ENCODE measurements at regions not wholly inside any gene's neighbourhood (a gene's known extent, or its start where the extent isn't known, plus 50 kb on each side); places are given as distances from the start of the nearest gene placed in this dataset.

DNA sequence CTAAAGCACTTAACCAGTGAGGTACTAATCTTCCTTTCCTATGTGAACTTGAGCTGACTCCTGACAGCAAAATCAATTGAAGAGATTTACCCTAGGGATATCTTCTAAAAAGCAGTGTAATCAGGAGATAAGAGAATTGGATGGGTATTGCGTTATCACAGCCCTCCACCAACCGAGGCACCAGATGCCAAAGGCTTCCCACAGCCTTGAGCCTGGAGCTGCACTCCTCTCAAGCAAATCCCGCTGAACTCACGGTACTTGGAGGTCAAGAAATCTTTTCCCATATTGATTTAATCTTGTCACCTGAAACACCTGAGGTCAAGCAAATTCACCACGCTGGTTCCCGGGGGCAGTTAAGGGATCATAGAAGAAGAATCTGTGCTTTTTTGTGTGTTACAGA is 346.8 kb downstream of the TBL1XR1 start:
- 64 to 70% methylated on average over 6 of the region's 6 CpGs for WGBS, 2 donors
- H3K9me3 ChIP-seq = no peaks in the 10 kb centered on the region
- H3K27ac ChIP-seq = no peak overlapping the region
- no peak for DNase-seq
- H3K27me3 ChIP-seq = no peaks in the 10 kb centered on the region
- no peak for TF ChIP-seq CTCF (IDR thresholded peaks at IDR 0.05)
- no peak for TF ChIP-seq POLR2A (IDR thresholded peaks at IDR 0.05)
- no peak overlapping the region for H3K4me3 ChIP-seq (replicated peaks in 1 of 3)
- H3K36me3 ChIP-seq = no peaks in the 10 kb centered on the region
- intact Hi-C loops (cut with DNase I) = no loop called here
- H3K4me1 ChIP-seq = no peaks in the 10 kb centered on the region

DNA sequence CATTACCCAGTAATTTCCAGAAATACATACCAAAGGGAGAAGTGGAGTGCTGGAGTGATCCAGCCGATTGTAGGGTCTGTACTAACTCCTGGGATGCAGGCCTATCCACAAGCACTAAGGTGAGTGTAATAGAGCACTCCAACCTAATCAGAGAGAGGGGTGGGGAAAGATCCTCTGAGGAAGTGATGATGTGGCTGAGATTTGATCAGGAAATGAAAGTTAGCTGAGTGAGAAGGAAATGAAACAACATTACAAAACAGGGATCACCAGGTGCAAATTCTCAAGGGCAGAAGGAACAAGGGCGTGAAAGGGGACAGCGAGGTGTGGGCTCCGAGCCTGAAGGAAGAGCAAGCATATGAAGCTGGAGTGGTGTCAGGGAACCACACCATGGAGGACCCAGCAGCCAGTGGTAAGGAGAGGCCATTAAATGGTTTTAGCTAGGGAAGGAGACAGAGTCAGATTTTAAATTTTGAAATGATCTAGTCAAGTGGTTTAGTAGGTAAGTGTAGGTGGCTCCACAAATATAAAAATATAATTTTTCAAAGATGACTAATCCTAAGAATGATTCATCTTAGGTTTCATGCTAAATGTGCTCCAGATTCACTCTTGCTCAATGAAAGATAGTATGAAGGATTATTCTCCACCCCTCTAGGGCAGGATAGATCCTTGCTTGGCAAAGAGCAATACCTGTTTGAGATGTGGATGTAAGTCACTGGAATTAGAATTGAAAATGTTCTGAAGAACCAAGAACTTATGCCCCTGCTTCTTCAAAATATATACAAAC is 348.7 kb downstream of the TBL1XR1 start:
- intact Hi-C loops (cut with DNase I) = no loop called here
- Histone ChIP-seq H3K27ac (no peak overlapping the region), H3K4me1 (no peaks in the 10 kb centered on the region), H3K27me3 (no peaks in the 10 kb centered on the region), H3K9me3 (no peaks in the 10 kb centered on the region), H3K4me3 (replicated peaks in 1 of 3) (no peak overlapping the region), H3K36me3 (no peaks in the 10 kb centered on the region)
- no peak for TF ChIP-seq CTCF (IDR thresholded peaks at IDR 0.05)
- TF ChIP-seq POLR2A (IDR thresholded peaks at IDR 0.05) = no peak
- no peak for DNase-seq
- WGBS, 2 donors = 64 to 82% methylated on average over 4 of the region's 4 CpGs

- H3K4me3 ChIP-seq (replicated peaks in 1 of 3) = no peak overlapping the region
- intact Hi-C loops (cut with DNase I) = no loop called here
- 60 to 76% methylated on average over 2 of the region's 2 CpGs for WGBS, 2 donors
- H3K4me1 ChIP-seq = no peaks in the 10 kb centered on the region
- H3K9me3 ChIP-seq = no peaks in the 10 kb centered on the region
- no peaks in the 10 kb centered on the region for H3K36me3 ChIP-seq
- TF ChIP-seq CTCF (IDR thresholded peaks at IDR 0.05) (no peak), POLR2A (IDR thresholded peaks at IDR 0.05) (no peak)
- DNase-seq = no peak
- H3K27me3 ChIP-seq = no peaks in the 10 kb centered on the region
- no peak overlapping the region for H3K27ac ChIP-seq
Observed at GRCh38 chr3:176842914-176843313, 354.4 kb downstream of the TBL1XR1 start.

DNA sequence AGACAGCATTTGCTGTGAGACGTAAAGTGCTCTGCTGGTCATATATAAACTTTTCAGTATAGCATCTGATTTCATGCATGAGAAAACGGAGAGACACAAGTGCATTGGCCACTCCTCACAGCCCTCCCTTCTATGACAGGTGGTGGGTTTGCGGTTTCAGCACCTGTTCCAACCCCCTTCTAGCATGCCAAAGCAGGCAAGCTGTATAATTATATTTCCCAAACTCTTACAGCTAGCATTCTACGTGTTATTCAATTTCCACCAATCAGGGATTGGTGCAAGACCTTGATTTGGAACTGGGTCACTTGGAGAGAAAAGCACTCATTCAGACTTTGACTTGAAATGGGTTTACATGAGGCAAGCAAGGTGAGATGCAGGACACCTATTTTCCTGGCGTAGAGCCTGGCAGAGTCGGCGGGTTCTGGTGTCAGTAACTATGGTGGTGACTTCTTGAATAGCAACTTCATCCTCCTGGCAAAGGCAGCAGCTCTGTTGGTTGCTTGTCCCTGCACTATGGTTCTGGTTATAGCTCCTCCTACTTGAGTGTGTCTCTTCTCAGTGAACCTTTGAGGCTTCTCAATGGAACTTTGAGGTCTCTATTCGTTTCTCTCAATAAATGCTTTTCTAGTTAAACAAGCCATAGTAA is 356.5 kb downstream of the TBL1XR1 start:
- Histone ChIP-seq H3K4me1 (no peaks in the 10 kb centered on the region), H3K36me3 (no peaks in the 10 kb centered on the region), H3K4me3 (replicated peaks in 1 of 3) (no peak overlapping the region), H3K9me3 (no peaks in the 10 kb centered on the region), H3K27ac (no peak overlapping the region), H3K27me3 (no peaks in the 10 kb centered on the region)
- DNase-seq = no peak
- intact Hi-C loops (cut with DNase I) = no loop called here
- 88 to 90% methylated on average over 8 of the region's 8 CpGs for WGBS, 2 donors
- TF ChIP-seq CTCF (IDR thresholded peaks at IDR 0.05) (no peak), POLR2A (IDR thresholded peaks at IDR 0.05) (no peak)

- WGBS, 2 donors = 70 to 76% methylated on average over 2 of the region's 2 CpGs
- no peaks in the 10 kb centered on the region for H3K9me3 ChIP-seq
- no peaks in the 10 kb centered on the region for H3K27me3 ChIP-seq
- no peaks in the 10 kb centered on the region for H3K4me1 ChIP-seq
- intact Hi-C loops (cut with DNase I) = no loop called here
- H3K27ac ChIP-seq = no peak overlapping the region
- DNase-seq = no peak
- TF ChIP-seq POLR2A (IDR thresholded peaks at IDR 0.05) (no peak), CTCF (IDR thresholded peaks at IDR 0.05) (no peak)
- H3K36me3 ChIP-seq = no peaks in the 10 kb centered on the region
- H3K4me3 ChIP-seq (replicated peaks in 1 of 3) = no peak overlapping the region
Observed at GRCh38 chr3:176839901-176840300, 357.4 kb downstream of the TBL1XR1 start.

Data from thyroid gland (tissue), 4 donors.